MV-4-11 (cell line): ENCODE measurements at regions not wholly inside any gene's neighbourhood (a gene's known extent, or its start where the extent isn't known, plus 50 kb on each side); places are given as distances from the start of the nearest gene placed in this dataset.

Source experiments
- DNase-seq: peaks from one replicate; lab custom pipeline; 2025; lab: John Stamatoyannopoulos, UW

DNA sequence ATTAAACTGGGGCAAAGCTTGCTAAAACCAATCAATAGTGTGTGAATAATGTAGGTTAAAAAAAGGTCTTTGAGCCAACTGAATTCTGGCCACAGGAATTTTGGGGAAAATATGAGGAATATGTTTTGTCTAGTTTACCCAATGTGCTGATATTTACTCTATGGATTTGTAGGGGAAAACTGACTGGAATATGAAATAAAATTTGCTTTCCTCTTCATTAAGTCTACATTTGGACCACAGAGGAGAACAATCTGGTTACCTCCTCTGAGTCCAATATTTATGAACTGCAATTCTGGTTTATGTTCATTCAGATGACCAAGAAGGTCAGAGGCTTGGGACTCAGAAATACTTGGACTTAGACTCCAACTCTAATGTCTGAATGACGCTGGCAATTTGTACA is 1042.2 kb upstream of the CNTNAP5 start:
- no peak for DNase-seq

DNA sequence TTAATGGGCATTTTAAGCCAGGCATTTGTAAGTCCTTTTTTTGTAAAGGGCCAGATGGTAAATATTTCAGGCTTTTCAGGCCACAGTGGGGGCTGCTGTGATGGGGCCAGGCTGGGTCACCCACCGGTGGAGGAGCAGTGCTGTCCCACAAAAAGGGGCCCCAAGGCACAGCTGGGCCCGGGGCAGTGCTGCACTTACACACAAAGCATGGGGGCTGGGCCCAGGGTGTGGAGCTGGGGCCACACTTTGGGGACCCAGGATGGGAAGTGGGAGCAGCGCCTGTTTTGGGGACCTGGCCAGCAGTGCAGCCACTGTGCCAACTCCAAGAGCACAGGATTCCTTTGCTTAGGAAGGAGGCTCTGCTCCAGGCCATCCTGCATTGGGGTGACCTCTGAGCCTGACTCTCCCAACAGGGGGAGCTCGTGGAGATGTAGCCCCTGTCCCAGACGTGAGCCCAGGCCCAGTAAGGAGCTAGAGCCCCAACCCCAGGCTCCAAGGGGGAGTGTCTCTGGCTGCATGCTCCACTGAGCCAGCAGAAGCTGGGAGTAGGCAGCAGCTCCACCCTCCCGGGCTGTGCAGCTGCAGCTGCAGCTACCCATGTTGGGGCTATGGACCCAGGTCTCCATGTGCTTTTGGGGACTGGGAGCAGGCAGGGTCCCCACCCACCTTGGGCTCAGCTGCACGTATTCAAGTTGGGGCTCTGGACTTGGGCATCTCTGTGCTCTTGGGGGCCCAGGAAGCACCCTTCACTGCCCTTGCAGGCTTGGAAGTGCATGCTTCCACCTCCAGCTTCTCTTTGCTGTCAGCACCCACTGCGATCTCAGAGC is 1036.5 kb upstream of the CNTNAP5 start:
- no peak for DNase-seq

DNA sequence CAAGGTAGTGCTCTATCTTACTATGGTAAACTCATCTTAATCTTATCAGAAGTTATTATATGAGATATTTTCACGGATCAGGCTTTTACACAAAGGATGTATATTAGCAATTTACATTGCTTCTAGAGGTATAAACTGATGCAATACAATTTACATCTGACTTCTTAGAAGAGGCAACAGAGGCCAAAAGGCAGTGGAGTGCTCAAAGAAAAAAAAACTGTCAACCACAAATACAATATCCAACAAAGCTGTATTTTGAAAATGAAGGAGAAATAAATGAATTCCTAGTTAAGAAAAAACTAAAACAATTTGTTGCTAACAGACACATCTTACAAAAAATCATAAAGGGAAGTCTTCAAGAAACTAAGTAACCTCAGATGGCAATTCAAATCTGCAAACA is 1031.5 kb upstream of the CNTNAP5 start:
- no peak for DNase-seq

DNA sequence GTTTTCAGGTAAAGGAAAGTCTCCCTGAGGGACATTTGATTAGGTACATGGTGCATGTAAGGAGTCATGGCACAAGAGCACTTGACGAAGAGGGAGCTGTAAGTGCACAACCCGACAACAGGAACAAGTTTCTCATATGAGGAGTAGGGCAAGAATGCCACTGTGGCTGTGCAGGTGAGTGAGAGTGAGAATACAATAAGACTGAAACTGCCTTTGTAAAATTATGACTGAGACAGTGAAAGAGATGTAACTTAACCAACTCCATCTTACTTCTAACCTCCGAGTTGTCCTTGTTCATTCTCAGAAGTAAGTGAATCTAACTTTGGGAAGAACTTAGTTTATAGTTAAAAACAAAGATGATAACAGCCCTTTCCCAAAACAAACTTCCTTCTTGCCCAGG is 1025.8 kb upstream of the CNTNAP5 start:
- DNase-seq, result no peak

DNA sequence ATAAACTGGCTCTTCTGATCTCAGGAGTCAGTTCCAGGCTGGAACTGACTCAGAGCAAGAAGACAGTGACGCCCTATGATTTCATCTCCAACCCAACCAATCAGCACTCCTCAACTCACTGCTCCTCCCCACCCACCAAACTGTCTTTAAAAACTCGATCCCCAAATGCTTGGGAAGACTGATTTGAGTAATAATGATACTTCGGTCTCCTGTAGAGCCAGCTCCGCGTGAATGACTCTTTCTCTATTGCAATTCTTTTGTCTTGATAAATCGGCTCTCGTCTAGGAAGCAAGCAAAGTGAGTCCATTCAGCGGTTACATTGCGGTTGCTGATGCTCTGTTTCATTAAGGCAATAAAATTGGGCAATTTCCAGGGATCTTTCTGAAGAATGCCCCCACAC is 1025.3 kb upstream of the CNTNAP5 start:
- no peak for DNase-seq

DNA sequence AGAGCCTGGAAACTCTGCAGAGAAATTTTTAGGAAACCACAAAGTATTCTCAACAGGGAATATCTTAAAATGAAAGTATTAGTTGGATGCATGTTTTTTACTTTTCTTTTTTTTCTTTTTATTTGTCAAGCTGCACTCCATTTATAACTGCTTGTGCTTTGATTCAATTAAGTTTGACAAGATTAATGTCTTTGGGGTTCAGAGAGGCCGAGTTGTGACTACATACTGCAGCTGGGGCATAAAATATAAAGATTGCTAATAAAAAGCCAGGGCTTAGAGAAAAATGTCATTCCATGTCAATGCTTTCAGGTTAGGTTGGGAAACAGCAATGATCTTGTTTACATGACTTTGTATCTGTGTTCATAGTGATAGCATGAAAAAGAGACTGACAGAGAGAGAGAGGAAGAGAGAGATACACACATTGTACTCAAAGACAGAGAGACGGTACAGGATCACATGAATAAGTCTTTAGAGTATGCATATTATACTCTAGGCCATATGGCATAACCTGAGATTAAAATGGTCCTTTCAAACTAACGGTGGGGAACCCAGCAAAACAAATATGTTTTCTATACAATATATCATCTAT is 1022.3 kb upstream of the CNTNAP5 start:
- DNase-seq, result no peak

DNA sequence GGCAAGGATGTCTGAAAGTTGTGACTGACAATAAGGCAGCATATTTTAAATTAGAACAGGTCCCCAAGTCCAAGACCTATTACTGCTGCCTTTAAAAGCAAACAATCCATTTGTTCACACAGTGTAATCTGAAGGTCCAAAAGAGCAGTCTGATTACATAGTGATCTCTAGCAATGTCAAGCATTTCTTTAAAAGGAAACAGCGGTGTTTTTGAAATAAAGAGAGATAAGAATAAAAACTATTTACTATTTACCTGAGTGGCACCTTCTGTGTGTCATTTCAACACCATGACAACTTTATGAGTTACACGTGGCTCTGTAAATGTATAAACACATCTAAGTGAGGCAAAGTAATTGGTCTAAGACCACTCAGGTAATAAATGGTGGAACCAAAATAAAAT is 1009.9 kb upstream of the CNTNAP5 start:
- no peak for DNase-seq

DNA sequence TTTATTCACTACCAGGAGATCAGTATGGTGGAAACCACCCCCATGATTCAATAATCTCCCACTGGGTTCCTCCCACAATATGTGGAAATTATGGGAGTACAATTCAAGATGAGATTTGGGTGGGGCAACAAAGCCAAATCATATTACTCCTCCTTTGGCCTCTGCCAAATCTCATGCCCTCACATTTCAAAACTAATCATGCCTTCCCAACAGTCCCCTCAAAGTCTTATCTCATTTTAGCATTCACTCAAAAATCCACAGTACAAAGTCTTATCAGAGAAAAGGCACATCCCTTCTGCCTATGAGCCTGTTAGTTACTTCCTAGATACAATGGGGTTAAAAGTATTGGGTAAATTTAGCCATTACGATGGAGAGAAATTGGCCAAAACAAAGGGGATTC is 989.5 kb upstream of the CNTNAP5 start:
- DNase-seq, result no peak

DNA sequence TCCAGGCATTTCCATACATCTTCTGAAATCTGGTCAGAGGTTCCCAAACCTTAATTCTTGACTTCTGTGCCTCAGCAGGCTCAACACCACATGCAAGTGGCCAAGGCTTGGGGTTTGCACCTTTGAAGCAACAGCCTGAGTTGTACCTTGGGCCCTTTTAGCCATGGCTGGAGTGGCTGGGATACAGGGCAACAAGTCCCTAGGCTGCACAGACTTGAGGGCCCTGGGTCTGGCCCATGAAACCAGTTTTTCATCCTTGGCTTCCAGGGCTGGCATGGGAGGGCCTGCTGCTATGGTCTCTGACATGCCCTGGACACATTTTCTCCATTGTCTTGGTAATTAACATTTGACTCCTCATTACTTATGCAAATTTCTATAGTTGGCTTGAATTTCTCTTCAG is 988.8 kb upstream of the CNTNAP5 start:
- DNase-seq, result no peak

DNA sequence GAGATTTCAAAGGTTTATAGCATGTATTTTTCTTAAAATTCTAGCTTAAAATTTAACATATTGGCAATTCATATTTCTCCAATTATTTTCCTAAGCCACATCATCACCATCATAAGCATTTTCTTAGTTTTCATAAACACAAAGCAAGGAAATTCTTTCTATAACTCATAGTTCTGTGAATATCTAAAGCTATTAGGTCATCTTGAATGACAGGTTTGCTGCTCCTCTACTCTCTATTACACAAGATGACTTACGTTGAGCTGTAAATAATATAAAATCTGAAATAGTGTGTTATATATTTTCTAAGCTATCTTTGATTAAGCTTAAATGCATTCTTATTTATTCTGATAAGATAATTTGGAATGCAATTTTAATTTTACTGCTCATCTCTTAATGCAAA is 984.6 kb upstream of the CNTNAP5 start:
- DNase-seq, result no peak

DNA sequence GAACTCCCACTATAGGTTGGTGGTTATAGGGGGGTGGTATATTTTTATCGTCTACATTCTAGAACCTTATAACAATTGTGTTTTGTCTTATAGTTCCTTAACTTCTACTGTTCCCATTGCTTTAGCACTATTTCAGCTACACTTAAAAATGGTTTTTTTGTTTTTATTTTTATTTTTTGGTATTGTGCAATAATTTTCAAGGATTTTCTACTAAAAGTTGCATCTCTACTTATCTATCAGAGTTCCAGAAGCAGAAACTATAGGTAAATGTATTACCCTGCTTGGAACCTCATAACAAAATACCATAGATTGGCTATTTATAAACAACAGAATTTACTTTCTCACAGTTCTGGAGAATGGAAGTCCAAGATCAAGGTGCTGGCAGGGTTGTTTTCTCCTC is 981.6 kb upstream of the CNTNAP5 start:
- no peak for DNase-seq

DNA sequence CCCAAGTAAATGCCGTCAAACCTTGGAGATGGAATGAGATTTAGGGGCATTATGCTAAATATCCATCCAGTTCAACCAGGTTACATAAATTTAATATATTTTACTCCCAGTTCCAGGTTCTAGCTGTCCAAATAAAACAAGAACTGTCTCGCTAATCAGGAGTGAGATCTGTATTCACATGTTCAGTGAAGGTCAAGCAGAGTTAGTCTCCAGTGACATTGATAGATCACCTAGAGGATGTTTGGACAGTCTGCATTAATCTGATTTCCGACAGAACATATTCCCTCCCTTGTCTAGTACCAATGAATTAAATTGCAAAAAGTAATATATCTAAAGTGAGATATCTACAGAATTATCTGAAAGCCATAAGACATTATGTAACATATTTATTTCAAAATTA is 979.4 kb upstream of the CNTNAP5 start:
- no peak for DNase-seq

DNA sequence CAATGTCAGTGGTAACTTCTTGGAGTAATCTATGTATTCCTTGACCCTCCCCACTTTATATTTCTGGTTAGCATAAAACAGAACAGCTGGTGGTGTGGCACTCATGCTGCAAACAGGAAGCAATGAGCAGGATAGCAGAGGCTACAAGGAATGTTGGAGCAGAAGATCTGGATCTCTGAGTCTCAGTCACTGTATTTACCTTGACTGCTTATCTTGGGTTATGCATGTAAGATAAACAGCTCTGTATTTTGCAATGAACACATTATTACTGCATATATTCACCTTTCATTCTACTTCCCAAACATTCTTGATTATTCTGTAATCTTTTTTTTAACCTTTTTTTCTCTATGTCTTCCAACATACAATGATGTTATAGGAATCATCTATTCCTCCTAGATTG is 977.9 kb upstream of the CNTNAP5 start:
- DNase-seq, result no peak

DNA sequence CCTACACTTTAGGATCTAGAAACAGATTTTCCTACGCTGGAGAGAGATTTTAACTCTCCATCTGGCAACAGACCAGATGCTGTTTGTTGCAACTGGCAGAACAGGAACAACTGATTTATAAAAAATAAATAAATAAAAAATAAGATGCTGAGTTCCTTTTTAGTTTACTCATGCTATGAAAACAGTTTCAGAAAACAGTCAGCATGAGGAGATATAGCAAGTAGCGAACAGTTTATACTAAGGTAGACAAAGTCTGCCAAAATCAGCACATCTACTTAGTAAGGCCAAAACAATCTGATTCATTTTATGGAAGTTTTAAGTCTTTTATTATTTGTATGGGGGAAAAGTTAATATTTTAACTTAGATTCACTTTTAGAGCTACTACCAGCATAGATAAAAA is 974.0 kb upstream of the CNTNAP5 start:
- DNase-seq, result no peak

DNA sequence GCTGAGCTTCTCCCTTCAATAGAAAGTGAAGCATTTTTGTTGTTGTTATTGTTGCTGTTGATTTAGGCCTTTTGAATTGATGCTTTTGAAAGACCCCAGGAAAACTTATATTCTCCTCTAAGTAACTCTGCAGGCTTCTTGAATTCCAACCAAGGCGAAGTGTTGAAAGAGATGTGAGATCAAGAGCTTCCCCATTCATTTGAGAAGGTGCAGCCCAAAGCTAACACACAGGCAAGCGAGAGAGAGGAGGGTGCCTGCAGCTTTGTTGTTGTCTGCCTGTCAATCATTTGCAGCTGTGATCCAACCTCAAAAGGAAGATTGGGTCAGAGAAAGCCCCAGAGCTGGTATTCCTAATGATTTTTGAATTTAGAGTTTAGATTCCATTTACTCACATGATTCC is 963.6 kb upstream of the CNTNAP5 start:
- no peak for DNase-seq

DNA sequence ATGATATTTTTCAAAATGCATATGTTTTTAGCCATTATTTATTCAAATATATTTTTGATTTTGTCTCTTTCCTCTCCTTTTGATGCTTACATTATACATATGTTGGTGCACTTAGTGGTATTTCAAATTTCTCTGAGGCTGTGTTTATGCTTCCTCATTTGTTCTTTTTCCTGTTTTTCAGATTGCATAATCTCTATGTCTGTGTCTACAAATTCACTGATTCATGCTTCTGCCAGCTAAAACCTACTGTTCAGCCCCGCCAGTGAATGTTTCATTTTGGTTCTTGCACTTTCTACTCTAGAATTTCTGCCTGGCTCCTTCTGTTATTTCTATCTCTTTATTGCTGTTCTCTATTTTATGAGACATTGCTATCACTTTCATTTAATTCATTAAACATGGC is 951.7 kb upstream of the CNTNAP5 start:
- DNase-seq, result peak; percentile 81

DNA sequence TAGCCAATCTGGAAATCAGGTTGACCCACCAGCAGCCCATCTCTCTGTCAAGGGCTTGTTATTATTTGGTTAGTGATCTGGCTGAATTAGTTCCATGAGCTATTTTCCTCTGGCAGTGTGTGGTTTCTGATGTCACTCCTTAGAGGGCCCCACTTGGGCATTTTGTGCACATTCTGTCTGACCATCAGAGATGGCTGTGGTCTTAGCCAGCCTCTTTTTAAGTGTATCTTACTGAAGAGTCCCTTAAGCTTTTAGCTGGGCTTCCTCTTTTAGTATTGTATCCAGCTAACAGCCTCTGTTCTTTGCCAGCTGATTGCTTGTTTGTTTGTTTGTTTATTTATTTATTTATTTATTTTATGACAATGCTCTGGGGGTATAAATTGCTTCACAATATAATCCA is 951.1 kb upstream of the CNTNAP5 start:
- peak; percentile 78 for DNase-seq

DNA sequence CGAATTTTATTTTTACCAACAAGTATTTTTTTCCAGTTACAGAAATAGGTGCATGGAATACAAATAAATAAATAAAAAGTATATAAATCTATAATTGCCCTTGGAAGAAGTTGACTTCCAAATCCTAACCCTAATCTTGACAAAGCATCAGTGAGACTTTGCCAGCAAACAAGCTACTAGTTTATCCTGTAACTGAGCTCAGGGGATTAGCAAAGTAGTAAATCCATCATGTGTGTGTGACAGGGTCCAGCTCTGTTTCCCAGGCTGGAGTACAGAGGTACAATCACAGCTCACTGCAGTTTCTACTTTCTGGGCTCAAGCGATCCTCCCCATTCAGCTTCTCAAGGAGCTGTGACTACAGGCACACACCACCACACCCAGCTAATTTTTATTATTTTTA is 948.0 kb upstream of the CNTNAP5 start:
- DNase-seq, result no peak

DNA sequence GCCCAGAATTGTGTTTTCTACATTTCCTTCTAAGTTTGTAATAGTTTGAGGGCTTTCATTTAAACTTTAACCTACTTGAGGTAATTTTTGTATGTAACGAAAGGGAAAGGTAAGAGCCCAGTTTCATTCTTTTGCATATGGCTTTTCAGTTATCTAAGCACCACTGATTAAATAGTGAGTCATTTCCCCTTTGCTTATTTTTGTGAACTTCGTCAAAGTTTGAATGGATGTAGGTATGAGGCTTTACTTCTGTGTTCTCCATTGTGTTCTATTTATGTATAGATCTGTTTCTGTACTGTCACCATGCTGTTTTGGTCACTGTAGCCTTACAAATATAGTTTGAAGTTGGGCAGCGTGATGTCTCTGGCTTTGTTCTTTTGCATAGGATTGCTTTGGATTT is 944.8 kb upstream of the CNTNAP5 start:
- DNase-seq, result peak; percentile 13

DNA sequence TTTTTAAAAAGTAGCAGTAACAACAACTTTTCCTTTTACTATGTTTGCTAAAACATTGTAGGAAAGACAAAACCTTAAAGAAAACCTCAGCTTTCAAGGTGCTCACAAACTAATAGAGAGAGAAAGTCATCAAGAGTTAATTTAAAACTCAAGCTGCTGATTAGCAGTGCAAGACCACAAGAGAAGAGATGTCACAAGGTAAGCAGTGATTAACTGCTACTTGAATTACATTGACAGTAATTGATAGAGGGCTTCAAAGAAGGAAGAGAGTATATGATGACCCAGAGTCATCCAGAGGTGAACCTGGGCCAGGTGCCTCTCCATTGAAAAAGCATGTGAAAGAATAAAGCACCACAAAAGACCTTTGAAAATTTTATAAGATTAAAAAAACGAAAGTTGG is 939.6 kb upstream of the CNTNAP5 start:
- no peak for DNase-seq

DNA sequence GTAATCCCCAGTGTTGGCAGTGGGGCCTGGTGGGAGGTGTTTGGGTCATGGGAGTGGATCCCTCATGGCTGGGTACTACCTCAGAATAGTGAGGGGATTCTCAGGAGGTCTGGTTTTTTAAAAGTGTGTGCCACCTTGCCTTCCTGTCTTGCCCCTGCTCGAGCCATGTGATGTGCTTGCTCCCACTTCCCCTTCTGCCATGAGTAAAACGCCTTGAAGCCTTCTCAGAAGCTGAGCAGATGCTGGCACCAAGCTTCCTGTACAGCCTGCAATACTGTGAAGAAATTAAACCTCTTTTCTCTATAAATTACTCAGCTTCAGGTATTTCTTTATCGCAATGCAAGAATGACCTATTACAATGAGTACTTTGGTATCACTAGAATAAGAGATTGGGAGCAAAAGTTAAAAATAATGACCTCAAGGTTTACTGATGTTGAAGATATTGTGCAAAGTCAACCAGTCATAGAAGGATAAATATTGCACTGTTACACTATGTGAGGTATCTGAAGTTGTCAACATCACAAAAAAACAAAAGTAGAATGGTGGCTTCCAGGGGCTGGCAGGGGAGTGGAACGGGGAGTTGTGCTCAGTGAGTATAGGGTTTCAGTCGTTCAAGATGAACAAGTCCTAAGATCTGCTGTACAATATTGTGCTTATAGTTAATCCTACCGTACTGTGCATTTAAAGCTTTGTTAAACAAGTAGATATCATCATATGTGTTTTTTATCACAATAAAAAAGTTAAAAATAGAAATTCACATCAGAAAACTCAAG is 938.3 kb upstream of the CNTNAP5 start:
- DNase-seq, result peak; percentile 34

DNA sequence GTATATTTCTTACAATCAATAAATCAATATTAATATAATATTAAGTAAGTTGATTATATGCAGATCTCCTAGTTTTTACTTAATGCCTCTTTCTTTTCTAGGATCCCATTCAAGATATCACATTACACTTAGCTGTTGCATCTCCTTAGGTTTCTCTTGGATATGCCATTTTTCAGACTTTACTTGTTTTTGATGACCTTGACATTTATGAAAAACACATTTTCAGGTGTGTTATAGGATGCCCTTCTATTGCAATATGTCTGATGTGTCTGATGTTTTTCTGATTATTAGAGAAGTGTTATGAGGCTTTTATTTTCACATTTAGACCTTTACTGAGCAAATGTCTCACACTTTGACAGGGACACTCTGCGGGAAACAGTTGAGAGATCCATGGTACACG is 933.6 kb upstream of the CNTNAP5 start:
- DNase-seq, result no peak

DNA sequence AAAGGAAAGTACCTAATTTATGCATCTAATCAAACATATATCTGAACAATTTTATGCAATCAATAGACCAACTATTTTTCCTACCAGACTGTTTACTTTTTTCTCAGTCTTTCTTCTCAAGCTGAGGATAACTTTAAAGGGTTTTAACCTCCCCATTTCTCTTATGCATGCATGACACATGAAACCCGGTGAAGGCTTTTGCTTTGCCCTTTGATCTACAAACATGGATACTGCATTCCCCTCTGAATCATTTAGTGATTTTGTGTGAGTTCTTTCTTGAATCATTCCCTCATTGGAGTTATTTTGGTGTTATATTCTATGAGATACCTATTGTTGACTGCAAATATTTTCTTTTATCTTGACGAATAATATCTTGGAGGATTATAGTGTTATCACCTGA is 931.9 kb upstream of the CNTNAP5 start:
- no peak for DNase-seq
